NOMO-1 (cell line): ENCODE measurements at regions not wholly inside any gene's neighbourhood (a gene's known extent, or its start where the extent isn't known, plus 50 kb on each side); places are given as distances from the start of the nearest gene placed in this dataset.
"Not testable (repeated sequence)": the region's sequence is repeated elsewhere in the genome, so short reads cannot be mapped to it uniquely, and the experiment has no call there.

Source experiments
- DNase-seq, 2 experiments: peaks; one replicate each; lab custom pipeline; 2025; ENCODE audit not compliant: unreplicated experiment in 2 of 2; lab: John Stamatoyannopoulos, UW

DNA sequence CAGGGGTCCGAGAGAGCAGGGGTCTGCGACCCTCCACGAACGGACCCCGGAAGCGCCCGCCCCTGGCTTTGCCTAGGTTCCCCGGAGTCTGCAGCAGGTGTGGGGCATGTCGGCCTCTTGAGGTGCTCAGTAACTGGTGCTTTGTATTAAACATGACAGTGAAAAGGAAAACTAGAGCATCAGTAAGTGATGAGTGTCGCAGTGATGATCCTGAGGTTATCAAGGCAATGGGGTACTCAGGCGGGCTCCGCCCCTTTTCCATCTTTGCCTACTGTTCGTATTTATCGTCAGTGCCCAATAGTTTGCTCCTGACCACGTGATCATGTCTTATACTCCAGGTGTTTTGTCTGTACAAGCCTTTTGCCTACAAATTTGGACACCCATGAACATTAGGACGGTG is 262.4 kb downstream of the ZNF37A start:
- DNase-seq: not testable (repeated sequence)

- DNase-seq: not testable (repeated sequence)
Measured at GRCh38 chr10:38362514-38362913, 268.4 kb downstream of the ZNF37A start.

GRCh38 chr10:38364073-38364472 is 269.9 kb downstream of the ZNF37A start:
- DNase-seq: not testable (repeated sequence)

- DNase-seq: peak in 1 of 2 experiments; percentile 0
Measured at GRCh38 chr10:38365917-38366316, 271.8 kb downstream of the ZNF37A start.

GRCh38 chr10:38383800-38384199 is 289.7 kb downstream of the ZNF37A start:
- not testable (repeated sequence) for DNase-seq

DNA sequence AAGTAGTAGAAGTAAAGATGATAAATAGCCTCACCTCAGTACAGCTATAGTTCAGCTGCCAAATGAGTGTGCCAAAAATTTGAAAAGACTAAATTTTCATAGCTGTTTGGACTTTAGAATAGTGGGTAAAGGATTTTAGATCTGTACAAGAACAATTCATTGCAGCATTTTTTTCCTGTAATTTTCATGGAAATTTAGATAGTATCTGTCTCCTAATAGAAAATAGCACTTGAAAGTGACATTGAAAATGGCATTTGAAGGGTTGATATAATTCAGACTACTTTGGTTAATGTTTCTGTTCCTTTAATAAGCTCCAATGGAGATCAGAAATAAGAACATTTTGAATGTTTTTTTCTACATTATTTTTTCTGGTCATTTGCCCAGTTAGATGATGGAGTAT is 292.7 kb downstream of the ZNF37A start:
- DNase-seq: not testable (repeated sequence)

GRCh38 chr10:38390725-38391124 is 296.6 kb downstream of the ZNF37A start:
- DNase-seq: not testable (repeated sequence)

DNA sequence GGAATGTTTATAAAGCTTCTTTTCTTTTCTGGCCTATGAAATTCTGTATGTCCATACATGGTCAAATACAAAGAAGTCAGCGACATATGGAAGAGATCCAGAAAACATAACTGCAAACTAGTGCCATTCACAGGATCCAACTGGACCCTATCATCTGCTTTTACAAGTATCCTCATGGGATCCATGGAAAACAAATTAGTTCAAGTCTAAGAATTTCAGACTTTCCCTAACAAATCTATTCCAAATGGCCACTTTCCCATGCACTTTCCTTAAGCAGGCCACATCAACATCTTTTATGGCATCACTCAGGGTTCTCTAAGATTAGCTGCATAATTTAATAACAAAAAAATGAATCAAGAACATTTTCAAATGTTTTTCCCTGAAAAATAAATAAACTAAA is 301.3 kb downstream of the ZNF37A start:
- DNase-seq: not testable (repeated sequence)

DNA sequence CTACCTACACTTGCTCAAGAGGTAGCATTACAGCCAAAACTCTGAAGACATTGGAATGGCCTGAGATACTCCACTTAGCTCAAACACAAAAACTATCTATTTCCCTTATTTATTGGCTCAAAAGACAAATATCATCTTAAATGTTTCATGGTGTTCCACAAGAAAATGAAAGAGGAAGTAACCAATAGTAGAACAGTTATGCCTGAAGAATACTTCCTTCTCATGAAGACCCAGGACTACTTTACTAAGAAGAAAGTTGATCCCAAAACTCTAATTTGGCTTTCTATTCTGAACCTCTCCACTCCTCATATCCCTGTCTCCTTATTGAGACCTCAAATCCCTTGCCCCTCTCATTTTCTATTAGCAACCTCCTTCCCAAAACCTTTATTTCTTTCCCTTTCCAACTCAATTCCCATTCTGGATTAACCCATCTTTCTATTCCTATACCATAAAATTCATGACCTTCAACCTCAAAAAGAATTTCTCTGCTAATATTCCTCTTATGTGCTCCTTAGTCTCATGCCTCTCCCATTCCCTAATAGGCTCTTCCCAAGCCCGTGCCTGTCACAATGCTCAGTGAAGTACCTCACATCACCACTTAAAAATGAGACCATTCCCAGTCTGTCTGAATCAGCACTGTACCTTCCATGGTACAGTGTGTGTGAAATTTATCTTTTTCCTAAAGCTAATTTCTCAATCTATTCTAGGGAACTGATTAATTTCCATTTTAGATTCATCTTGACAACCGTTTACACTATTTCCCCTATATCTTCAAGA is 302.2 kb downstream of the ZNF37A start:
- DNase-seq: peak in 1 of 2 experiments; percentile 1

DNA sequence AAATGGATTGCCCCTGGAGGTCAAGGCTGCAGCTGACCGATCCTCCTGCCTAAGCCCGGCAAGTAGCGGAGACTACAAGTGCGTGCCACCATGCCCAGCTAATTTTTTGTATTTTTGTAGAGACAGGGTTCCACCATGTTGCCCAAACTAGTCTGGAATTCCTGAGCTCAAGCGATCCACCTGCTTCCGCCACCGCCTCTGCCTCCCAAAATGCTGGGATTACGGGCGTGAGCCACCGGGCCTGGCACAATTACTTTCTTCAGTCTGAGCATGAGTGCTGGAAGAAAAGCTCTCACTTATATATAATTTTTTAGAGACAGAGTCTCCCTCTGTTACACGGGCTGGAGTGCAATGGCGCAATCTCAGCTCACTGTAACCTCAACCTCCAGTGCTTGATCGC is 307.4 kb downstream of the ZNF37A start:
- DNase-seq: not testable (repeated sequence)

DNA sequence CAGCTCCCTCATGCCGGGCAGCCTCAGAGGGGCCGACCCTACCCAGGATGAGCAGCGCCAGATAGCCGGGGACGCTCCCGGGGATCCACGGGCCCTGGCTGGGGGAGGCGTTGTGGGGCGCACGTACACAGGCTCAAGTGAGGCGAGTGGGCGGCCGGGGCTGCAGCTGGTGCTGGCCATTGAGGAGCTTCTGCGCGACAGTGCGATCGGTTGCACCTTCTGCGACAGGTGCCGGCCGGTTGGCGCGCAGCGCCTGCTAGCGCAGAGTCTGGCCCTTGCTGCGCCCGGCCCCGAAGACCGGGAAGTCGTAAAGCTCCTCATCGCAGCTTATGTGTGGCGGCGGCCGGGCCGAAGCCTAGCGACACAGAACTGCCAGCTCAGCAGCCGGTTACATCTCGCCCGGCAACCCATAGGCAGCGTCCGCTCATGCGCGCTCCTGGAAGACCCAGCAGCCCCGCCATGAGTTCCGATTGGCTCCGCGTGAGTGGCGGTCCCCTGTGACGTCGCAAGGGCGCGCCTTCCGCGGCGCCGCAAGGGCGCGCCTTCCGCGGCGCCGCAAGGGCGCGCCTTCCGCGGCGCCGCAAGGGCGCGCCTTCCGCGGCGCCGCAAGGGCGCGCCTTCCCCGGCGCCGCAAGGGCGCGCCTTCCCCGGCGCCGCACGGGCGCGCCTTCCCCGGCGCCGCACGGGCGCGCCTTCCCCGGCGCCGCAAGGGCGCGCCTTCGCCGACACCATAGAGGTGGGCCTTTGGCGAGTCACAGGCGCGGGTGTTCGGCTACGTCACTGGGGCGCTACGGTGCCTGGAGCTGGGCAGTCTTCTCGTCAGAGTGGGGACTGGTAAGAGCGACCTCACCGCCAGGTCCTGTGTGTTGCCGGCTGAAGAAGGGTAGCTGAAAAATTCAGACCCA is 308.6 kb downstream of the ZNF37A start:
- peak; percentile 54 to 67 for DNase-seq

DNA sequence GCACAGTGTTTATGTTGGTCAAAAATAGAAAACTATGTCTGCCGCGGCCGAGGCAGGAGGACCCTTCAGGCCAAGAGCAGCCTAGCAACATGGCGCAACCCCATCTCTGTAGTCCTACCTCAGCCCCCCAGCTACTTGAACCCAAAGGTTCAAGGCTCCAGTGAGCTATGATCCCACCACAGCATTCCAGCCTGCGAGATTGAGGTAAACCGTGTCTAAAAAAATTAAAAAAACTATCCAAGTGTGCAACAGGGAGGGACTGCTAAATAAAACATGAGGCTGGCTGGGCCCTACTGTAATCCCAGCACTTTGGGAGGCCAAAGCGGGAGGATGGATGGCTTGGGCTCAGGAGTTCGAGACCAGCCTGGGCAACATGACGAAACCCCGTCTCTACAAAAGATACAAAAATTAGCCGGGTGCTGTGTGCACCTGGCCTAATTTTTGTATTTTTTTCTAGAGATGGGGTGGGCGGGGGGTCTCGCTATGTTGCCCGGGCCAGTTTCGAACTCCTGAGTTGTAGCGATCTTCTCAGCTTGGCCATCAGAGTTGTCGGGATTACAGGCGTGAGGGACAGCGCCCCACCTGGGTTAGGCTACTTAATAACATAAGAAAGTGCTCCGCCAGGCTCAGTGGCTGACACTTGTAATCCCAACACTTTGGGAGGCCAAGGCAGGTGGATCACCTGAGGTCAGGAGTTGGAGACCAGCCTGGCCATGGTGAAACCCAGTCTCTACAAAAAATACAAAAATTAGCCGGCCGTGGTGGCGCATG is 309.4 kb downstream of the ZNF37A start:
- DNase-seq: not testable (repeated sequence)

GRCh38 chr10:38423634-38424033 is 329.5 kb downstream of the ZNF37A start:
- not testable (repeated sequence) for DNase-seq

GRCh38 chr10:38430242-38430641 is 336.1 kb downstream of the ZNF37A start:
- DNase-seq: not testable (repeated sequence)

DNA sequence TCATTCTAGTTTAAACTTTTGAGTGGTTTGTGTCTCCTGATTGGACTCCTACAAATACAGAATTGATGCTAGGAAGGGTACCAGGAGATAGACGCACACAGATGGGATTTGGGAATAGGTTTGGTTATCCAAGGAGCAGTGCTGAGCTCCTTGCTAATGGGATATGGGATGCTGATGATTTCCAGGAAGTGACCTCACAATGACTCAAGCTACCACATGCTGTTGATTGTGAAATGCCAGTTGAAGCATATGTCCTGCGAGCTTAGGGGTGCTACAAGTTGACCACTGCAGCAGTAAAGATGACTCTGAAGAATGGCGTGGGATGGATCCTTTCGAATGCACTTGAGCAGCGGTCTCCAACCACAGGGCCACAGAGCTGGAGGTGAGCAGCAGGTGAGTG is 343.2 kb downstream of the ZNF37A start:
- not testable (repeated sequence) for DNase-seq

DNA sequence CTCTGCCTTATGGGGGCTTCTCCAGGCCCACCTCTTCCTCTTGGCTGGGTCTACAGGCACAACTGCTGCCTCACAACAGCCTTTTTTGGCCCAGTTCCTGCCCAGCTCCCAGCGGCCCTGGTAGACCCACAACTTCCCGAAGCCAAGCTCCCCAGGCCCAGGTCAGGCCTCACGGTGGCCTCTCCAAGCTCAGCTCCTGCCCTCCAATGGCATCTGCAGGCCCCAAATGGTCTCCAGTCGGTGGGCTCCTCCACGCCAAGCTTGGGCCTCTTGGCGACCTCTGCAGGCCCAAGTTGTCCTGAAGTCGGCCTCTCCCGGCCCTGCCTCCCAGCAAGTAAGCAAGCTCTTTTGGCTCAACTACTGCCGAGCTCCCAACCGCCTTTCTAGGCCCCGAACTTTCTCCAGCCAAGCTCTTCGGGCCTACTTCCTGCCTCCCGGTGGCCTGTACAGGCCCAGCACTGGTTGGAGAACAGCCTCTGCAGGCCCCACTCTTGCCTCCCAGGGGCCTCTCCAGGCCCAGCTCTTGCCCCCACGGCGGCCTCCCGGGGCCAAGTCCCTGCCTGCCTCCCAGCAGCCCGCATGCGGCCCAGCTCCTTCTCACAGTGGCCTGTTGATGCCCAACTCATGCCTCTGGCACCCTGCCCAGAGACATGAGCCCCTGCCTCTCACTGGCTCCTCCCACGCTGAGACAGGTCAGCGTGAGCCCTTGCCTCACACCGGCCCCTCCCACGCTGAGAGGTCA is 354.6 kb downstream of the ZNF37A start:
- not testable (repeated sequence) for DNase-seq

DNA sequence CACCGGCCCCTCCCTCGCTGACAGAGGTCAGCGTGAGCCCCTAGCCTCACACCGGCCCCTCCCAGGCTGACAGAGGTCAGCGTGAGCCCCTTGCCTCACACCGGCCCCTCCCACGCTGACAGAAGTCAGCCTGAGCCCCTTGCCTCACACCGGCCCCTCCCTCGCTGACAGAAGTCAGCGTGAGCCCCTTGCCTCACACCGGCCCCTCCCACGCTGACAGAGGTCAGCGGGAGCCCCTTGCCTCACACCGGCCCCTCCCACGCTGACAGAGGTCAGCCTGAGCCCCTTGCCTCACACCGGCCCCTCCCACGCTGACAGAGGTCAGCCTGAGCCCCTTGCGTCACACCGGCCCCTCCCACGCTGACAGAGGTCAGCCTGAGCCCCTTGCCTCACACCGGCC is 355.5 kb downstream of the ZNF37A start:
- not testable (repeated sequence) for DNase-seq

DNA sequence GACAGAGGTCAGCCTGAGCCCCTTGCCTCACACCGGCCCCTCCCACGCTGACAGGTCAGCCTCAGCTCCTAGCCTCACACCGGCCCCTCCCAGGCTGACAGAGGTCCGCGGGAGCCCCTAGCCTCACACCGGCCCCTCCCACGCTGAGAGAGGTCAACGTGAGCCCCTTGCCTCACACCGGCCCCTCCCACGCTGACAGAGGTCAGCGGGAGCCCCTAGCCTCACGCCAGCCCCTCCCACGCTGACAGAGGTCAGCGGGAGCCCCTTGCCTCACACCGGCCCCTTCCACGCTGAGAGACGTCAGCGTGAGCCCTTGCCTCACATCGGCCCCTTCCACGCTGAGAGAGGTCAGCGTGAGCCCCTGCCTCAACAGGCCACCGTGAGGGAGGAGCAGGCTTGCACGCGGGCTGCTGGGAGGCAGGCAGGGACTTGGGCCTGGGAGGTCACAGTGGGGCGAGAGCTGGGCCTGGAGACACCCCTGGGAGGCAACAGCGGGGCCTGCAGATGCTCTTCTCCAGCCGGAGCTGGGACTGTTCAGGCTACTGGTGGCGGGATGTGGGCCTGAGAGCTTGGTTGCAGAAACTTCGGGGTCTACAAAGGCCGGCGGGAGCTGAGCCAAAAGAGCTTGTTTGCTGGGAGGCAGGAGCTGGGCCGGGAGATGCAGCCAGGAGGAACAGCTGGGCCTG is 356.4 kb downstream of the ZNF37A start:
- DNase-seq: not testable (repeated sequence)

GRCh38 chr10:38451306-38451967 is 357.3 kb downstream of the ZNF37A start:
- not testable (repeated sequence) for DNase-seq
